ENCODE measurements at regions not wholly inside any gene's neighbourhood (a gene's known extent, or its start where the extent isn't known, plus 50 kb on each side); places are given as distances from the start of the nearest gene placed in this dataset.

DNA sequence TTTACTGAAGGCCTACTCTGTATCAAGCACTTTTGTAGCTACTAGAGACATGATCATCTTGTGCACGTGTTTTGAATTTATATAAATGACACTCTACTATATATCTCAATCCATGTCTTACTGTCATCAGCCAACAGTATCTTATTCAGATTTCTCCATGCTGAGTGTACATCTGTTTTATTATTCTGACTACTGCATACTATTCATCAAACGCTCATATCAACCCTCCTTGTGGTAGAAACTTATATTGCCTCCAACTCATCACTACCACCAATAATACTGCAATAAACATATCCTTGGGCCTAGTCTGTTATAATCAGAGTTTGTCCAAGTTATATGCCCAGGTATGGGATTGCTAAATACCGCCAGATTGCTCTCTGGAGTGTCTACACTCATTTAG is 81.6 kb upstream of the IRF2BP2 start:
- Histone ChIP-seq H3K9me3 (ENCODE audit: control insufficient read depth, insufficient read depth, low read length) (no peaks in the 10 kb centered on the region), H3K27ac (ENCODE audit: low read length) (no peak overlapping the region), H3K27me3 (ENCODE audit: control insufficient read depth, insufficient read depth, low read length) (no peaks in the 10 kb centered on the region), H3K36me3 (ENCODE audit: control insufficient read depth, insufficient read depth, low read length) (no peaks in the 10 kb centered on the region), H3K4me3 (ENCODE audit: low read length) (no peak overlapping the region), H3K4me1 (ENCODE audit: control insufficient read depth, insufficient read depth, low read length) (no peaks in the 10 kb centered on the region)
- no peak for TF ChIP-seq CTCF (IDR thresholded peaks at IDR 0.05)
- H3K27ac Mint-ChIP-seq: no peak overlapping the region
- H3K27me3 Mint-ChIP-seq (ENCODE audit: low read depth in 2 of 2): no peaks in the 10 kb centered on the region
- ATAC-seq: peak in 2 of 3 donors; percentile 17 to 39
- 73% methylated on average over 3 of the region's 3 CpGs for WGBS (ENCODE audit: insufficient coverage)
- intact Hi-C loops (cut with micrococcal nuclease): no loop called here
- no peaks in the 10 kb centered on the region for H3K9me3 Mint-ChIP-seq
- no peak overlapping the region for H3K4me3 Mint-ChIP-seq
- no peaks in the 10 kb centered on the region for H3K36me3 Mint-ChIP-seq
- peak in 1 of 2 donors; percentile 53 for DNase-seq
- no peaks in the 10 kb centered on the region for H3K4me1 Mint-ChIP-seq

DNA sequence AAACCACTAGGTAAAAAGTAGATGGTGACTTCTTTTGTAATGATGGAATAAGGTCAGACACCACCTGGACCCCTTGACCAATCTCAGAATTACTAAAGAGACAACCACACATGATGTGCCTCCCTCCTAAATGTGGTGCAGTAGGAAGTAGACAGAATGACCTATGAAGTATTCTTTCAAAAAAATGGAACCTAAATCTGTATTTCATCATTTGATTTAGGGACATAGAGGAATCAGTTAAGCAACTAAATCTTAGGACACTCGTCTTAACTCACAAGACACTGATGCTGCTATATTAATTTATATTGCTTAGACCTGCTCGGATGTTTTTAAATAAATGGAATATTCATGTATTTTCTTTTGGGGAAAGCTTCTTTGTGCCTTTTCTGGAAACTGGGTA is 80.9 kb upstream of the IRF2BP2 start:
- H3K27ac Mint-ChIP-seq: no peak overlapping the region
- WGBS (ENCODE audit: insufficient coverage): 100% methylated on average over 1 of the region's 2 CpGs
- Histone ChIP-seq H3K9me3 (ENCODE audit: control insufficient read depth, insufficient read depth, low read length) (no peaks in the 10 kb centered on the region), H3K4me1 (ENCODE audit: control insufficient read depth, insufficient read depth, low read length) (no peaks in the 10 kb centered on the region), H3K4me3 (ENCODE audit: low read length) (no peak overlapping the region), H3K36me3 (ENCODE audit: control insufficient read depth, insufficient read depth, low read length) (no peaks in the 10 kb centered on the region), H3K27me3 (ENCODE audit: control insufficient read depth, insufficient read depth, low read length) (no peaks in the 10 kb centered on the region), H3K27ac (ENCODE audit: low read length) (no peak overlapping the region)
- DNase-seq (no peak), ATAC-seq (no peak)
- no peaks in the 10 kb centered on the region for H3K9me3 Mint-ChIP-seq
- peaks cover under 1% of the 10 kb centered on the region for H3K36me3 Mint-ChIP-seq
- H3K4me1 Mint-ChIP-seq: no peaks in the 10 kb centered on the region
- no peaks in the 10 kb centered on the region for H3K27me3 Mint-ChIP-seq (ENCODE audit: low read depth in 2 of 2)
- intact Hi-C loops (cut with micrococcal nuclease): no loop called here
- TF ChIP-seq CTCF (IDR thresholded peaks at IDR 0.05): no peak
- no peak overlapping the region for H3K4me3 Mint-ChIP-seq

- Histone ChIP-seq H3K4me1 (ENCODE audit: control insufficient read depth, insufficient read depth, low read length) (no peaks in the 10 kb centered on the region), H3K9me3 (ENCODE audit: control insufficient read depth, insufficient read depth, low read length) (no peaks in the 10 kb centered on the region), H3K4me3 (ENCODE audit: low read length) (no peak overlapping the region), H3K27me3 (ENCODE audit: control insufficient read depth, insufficient read depth, low read length) (no peaks in the 10 kb centered on the region), H3K36me3 (ENCODE audit: control insufficient read depth, insufficient read depth, low read length) (no peaks in the 10 kb centered on the region), H3K27ac (ENCODE audit: low read length) (no peak overlapping the region)
- Mint-ChIP-seq H3K9me3 (peaks cover 2% of the 10 kb centered on the region in 2 donors), H3K36me3 (peaks cover 9% of the 10 kb centered on the region), H3K27me3 (ENCODE audit: low read depth in 2 of 2) (no peaks in the 10 kb centered on the region), H3K4me3 (no peak overlapping the region), H3K27ac (no peak overlapping the region), H3K4me1 (no peaks in the 10 kb centered on the region)
- WGBS (ENCODE audit: insufficient coverage): 87% methylated on average over 3 of the region's 3 CpGs
- DNase-seq (no peak), ATAC-seq (no peak)
- TF ChIP-seq CTCF (IDR thresholded peaks at IDR 0.05): no peak
- intact Hi-C loops (cut with micrococcal nuclease): no loop called here
Measured at GRCh38 chr1:234689236-234689635, 79.3 kb upstream of the IRF2BP2 start.

GRCh38 chr1:234687011-234687410 is 77.0 kb upstream of the IRF2BP2 start:
- no peaks in the 10 kb centered on the region for H3K27me3 ChIP-seq (ENCODE audit: control insufficient read depth, insufficient read depth, low read length)
- H3K27ac ChIP-seq (ENCODE audit: low read length): no peak overlapping the region
- intact Hi-C loops (cut with micrococcal nuclease): no loop called here
- Mint-ChIP-seq H3K4me3 (no peak overlapping the region), H3K27me3 (ENCODE audit: low read depth in 2 of 2) (no peaks in the 10 kb centered on the region), H3K9me3 (peaks cover 2% of the 10 kb centered on the region in 2 donors), H3K4me1 (no peaks in the 10 kb centered on the region), H3K36me3 (peaks cover 9% of the 10 kb centered on the region), H3K27ac (no peak overlapping the region)
- no peaks in the 10 kb centered on the region for H3K9me3 ChIP-seq (ENCODE audit: control insufficient read depth, insufficient read depth, low read length)
- H3K36me3 ChIP-seq (ENCODE audit: control insufficient read depth, insufficient read depth, low read length): no peaks in the 10 kb centered on the region
- no peak overlapping the region for H3K4me3 ChIP-seq (ENCODE audit: low read length)
- H3K4me1 ChIP-seq (ENCODE audit: control insufficient read depth, insufficient read depth, low read length): no peaks in the 10 kb centered on the region
- WGBS (ENCODE audit: insufficient coverage): 100% methylated on average over 2 of the region's 2 CpGs
- DNase-seq (no peak), ATAC-seq (no peak)
- TF ChIP-seq CTCF (IDR thresholded peaks at IDR 0.05): no peak
